ENCODE measurements at regions not wholly inside any gene's neighbourhood (a gene's known extent, or its start where the extent isn't known, plus 50 kb on each side); places are given as distances from the start of the nearest gene placed in this dataset.

- no peak for DNase-seq
These were observed 185.6 kb upstream of the POU5F2 start for GRCh38 chr5:93926831-93927620.

DNA sequence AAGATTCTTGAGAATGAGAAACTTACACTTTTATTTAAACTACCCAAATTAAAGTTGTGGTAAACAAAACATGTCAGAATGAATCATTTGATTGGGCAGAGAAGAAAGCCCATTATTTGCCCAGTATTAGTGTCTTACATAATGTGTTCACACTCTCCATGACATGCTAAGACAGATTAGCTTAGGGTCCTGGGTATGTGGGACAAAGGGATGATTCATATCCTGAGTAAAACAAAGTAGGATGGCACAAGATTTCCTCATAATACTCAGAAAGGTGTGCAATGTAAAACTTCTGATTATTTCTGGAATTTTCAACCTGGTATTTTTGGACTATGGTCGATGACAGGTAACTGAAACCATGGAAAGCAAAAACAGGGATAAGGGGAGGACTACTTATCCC, 183.9 kb upstream of the POU5F2 start:
- DNase-seq = no peak

DNA sequence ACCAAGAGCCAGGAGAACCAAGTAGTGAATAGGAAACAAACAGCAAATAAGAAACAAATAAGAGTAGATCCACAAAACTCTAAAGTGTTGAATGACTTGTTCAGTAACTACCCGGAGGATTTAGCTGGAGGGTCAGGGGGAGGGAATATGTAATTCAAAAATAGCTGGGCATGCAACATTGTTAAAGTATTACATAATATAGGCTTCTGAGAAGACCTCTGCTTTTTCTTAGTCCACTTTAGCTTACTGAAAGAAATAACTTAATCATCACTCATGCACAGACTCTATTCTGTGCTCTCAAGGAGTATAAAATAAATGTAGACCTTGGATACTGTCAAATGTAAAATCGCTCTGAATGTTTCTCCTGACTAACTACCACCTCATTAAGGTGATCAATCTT, 183.2 kb upstream of the POU5F2 start:
- no peak for DNase-seq

- no peak for DNase-seq
These were observed 181.2 kb upstream of the POU5F2 start for GRCh38 chr5:93922551-93922950.

DNA sequence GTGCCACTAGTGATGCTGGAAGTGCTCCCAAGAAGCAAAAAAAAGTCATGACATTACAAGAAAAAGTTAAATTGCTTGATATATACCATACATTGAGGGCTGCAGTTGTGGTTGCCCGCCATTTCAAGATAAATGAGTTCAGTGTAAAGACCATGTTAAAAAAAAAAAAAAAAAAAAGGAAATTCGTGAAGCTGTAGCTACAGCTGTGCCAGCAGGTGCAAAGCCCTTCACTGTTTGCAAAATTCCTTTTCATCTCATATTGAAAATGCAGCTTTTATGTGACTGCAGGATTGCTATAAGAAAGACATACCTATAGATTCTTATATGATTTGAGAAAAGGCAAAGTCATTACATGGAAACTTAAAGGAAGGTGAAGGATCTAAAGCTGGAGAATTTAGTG, 179.6 kb upstream of the POU5F2 start:
- no peak for DNase-seq

DNA sequence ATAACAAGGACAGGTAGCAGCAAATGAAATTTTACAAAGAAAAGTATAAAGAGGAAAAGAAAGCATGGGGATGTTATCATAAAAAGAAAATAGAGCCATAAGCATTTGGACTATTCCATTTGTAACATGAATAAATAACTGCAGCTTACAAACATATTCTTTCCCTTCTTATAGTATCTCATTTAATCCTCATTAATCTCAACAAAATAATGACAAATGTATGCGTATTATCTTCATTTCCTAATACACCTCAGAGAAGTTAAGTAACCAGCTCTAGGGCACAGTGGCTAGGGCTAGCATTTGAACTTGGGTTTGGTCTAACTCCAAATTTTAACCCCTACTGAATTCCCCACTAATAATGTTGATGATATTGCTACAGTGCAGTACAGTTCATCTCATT, 175.5 kb upstream of the POU5F2 start:
- DNase-seq = no peak

DNA sequence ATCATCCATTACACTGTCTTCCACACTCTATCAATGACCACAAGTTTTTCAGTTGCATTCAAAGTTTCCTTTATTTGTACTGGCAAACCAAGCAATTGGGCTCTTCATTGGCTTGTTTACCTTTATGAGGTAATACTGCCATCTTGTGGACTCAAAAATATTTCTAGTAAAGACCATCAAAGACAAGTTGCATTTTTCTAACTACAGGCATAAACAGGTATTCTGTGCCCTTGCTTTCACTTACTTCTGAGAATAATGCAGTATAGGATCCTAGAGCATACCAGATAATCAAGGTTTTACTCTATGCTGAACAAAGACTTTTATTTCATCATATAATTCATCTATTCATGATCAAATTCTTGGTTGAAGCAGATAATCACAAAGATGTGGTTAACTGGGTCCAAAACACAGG, 173.7 kb upstream of the POU5F2 start:
- DNase-seq = no peak

- no peak for DNase-seq
These were observed 170.2 kb upstream of the POU5F2 start for GRCh38 chr5:93911609-93912008.

- DNase-seq = no peak
These were observed 168.0 kb upstream of the POU5F2 start for GRCh38 chr5:93909356-93909755.

- DNase-seq = no peak
These were observed 163.5 kb upstream of the POU5F2 start for GRCh38 chr5:93904917-93905316.

- no peak for DNase-seq
These were observed 160.9 kb upstream of the POU5F2 start for GRCh38 chr5:93902288-93902687.

- no peak for DNase-seq
These were observed 157.7 kb upstream of the POU5F2 start for GRCh38 chr5:93899026-93899600.

DNA sequence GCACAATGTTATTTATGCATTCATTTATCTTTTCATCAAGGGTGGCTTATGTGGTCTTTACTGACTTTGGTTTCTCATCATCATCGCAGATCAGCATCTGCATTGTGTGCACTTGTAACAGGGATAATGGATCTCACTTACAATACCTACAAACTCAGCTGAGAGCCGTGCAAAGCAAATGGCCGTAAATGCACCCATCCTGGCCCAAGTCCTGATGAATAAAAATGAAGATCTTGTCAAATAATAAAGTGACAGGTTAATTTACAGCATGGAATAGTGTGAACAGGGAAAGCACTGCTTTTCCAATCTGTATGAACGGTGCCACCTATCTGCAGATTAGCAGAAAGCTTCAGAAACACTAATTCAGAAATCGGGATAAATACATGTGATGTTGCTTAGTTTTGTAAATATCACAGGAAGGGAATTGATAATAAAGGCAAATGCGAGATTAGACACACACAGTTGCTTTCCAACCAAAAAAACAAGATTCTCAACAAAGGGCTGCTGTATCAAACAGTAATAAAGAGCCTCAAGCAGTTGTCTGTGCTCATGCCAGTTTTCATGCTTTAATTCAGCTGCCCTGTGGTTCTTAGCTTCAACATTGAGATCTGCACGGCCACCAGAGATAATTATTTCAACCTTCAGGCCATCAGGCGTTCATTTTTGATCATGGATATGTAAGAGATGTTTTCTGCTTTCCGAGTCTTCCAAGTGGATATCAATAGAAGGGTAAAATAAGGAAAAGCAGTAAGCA, 153.4 kb upstream of the POU5F2 start:
- peak; percentile 74 for DNase-seq

DNA sequence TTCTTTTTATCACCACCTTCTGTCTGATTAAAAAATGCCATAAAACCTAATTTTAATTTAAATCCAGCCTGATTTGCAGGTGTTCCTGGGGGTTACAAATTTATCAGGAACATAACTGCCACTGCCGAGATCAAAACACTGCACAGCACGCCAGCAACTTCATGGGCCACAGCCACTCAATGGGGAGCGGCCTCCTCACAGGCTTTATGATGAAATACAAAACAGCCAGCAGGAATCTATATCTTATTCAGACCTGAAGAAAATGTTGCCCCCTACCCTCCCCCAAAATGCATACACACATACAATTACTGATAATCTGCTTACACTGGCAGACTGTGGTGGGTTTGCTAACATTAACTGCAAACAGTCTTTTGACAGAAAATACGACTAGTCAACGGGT, 151.7 kb upstream of the POU5F2 start:
- no peak for DNase-seq

DNA sequence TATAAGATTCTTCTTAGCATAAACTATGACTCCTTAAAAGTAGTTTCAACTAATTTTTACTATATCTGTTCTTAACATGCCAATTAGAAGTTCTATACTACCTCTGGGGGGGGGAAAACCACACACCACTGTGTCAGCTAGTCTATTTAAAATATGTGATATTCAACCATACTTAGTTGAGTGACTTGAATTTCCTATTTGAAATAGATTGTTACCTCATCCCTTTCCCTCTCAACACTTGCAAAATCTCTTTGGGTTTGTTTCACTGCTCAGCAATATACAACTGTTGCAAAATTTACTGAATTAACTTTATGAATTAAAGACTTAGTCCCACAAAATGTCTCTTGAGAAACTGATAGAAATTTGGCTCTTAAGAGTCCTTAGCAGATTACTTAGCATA, 151.1 kb upstream of the POU5F2 start:
- DNase-seq = no peak

GRCh38 chr5:93891491-93892480, 150.4 kb upstream of the POU5F2 start:
- peak; percentile 95 for DNase-seq

GRCh38 chr5:93890657-93891056, 149.3 kb upstream of the POU5F2 start:
- DNase-seq = peak; percentile 95

DNA sequence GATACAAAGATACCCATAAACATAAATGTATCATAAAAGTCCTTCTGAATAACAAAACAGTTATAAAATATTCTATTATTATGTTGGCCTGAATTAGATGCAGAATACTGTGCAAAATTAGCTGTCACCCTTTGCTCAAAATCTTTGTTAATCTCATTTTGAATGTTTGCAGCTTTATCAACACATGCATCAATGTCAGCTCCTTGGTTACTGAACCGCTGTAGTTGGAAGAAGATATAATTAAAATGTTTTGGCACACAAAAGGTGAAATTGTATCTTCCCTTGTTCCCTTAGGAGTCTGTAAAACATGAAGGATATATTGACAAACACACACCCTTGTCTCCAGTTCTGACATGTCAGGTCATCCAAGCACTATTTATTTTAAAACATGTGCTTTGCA, 146.3 kb upstream of the POU5F2 start:
- DNase-seq = no peak

- DNase-seq = no peak
These were observed 145.5 kb upstream of the POU5F2 start for GRCh38 chr5:93886917-93887361.

GRCh38 chr5:93886098-93886806, 144.9 kb upstream of the POU5F2 start:
- DNase-seq = no peak

- DNase-seq = no peak
These were observed 142.9 kb upstream of the POU5F2 start for GRCh38 chr5:93884254-93884653.

- no peak for DNase-seq
These were observed 142.1 kb upstream of the POU5F2 start for GRCh38 chr5:93883459-93883858.

Measured in NCI-H187 treated with DMSO at 0.1 percent for 48 hours (cell line).